GM12878 (cell line): ENCODE measurements at regions not wholly inside any gene's neighbourhood (a gene's known extent, or its start where the extent isn't known, plus 50 kb on each side); places are given as distances from the start of the nearest gene placed in this dataset.

ENCODE experiments used
- BCL11A ChIP-seq: IDR thresholded peaks from 2 replicates; pipeline ENCODE4 v1.6.1; 2011; ENCODE audit warnings: low read depth, low read length
- CBX3 ChIP-seq: fragments of 200-600 bp; sonication (generic); IDR thresholded peaks from 2 replicates; pipeline ENCODE4 v1.6.1; 2016; ENCODE audit warnings: low read depth, borderline replicate concordance
- CHD1 ChIP-seq: IDR thresholded peaks from 2 replicates; pipeline ENCODE4 v1.6.1; 2012; ENCODE audit warnings: low read depth, low read length, improper control_type of control experiment
- E2F4 ChIP-seq: IDR thresholded peaks from 2 replicates; pipeline ENCODE4 v1.6.1; 2012; ENCODE audit warnings: low read depth, low read length, improper control_type of control experiment
- EED ChIP-seq: sonication (generic); IDR thresholded peaks from 2 replicates; pipeline ENCODE4 v1.6.1; 2016; ENCODE audit warnings: antibody characterized with exemption, low read depth
- EP300 ChIP-seq, 2 experiments: fragments of 150-350 bp in 1 of 2; IDR thresholded peaks; 2 replicates each; pipeline ENCODE4 v1.6.1; 2011 to 2012; ENCODE audit warnings: low read depth in 2 of 2, low read length in 2 of 2, borderline replicate concordance in 1 of 2, improper control_type of control experiment in 1 of 2, inconsistent platforms in 1 of 2; ENCODE audit not compliant: control insufficient read depth in 1 of 2
- HDAC6 ChIP-seq: fragments of 200-600 bp; sonication (generic); IDR thresholded peaks from one replicate; pipeline ENCODE4 v1.8.0; 2017; ENCODE audit warnings: antibody characterized with exemption; ENCODE audit not compliant: unreplicated experiment
- KDM1A ChIP-seq: fragments of 200-600 bp; sonication (generic); IDR thresholded peaks from 2 replicates; pipeline ENCODE4 v1.6.1; 2016; ENCODE audit warnings: borderline replicate concordance
- NBN ChIP-seq: fragments of 450-650 bp; IDR thresholded peaks from 2 replicates; pipeline ENCODE4 v1.6.1; 2016
- NFIC ChIP-seq: IDR thresholded peaks from 2 replicates; pipeline ENCODE4 v1.6.1; 2012; ENCODE audit warnings: low read depth, mild to moderate bottlenecking, inconsistent platforms, low read length, moderate library complexity
- NFYA ChIP-seq: IDR thresholded peaks from 2 replicates; pipeline ENCODE4 v1.6.1; 2011; ENCODE audit warnings: low read depth, mild to moderate bottlenecking, low read length, improper control_type of control experiment, borderline replicate concordance
- NFYB ChIP-seq: IDR thresholded peaks from 2 replicates; pipeline ENCODE4 v1.6.1; 2011; ENCODE audit warnings: low read depth, mild to moderate bottlenecking, low read length, improper control_type of control experiment, moderate library complexity; ENCODE audit not compliant: insufficient read depth
- NRF1 ChIP-seq: conservative IDR thresholded peaks from 2 replicates; pipeline ENCODE4 v1.6.1; 2011; ENCODE audit warnings: mild to moderate bottlenecking, low read depth, low read length, improper control_type of control experiment
- PAX5 ChIP-seq: IDR thresholded peaks from 2 replicates; pipeline ENCODE4 v1.6.1; 2011; ENCODE audit warnings: low read depth, low read length, borderline replicate concordance
- PAX8 ChIP-seq: fragments of 450-650 bp; IDR thresholded peaks from 2 replicates; pipeline ENCODE4 v1.6.1; 2017; ENCODE audit warnings: mild to moderate bottlenecking, moderate library complexity
- POU2F2 ChIP-seq: IDR thresholded peaks from 3 replicates; pipeline ENCODE4 v1.6.1; 2011; ENCODE audit warnings: low read depth, mild to moderate bottlenecking, low read length, borderline replicate concordance
- RAD21 ChIP-seq: IDR thresholded peaks from 2 replicates; pipeline ENCODE4 v1.6.1; 2011; ENCODE audit warnings: mild to moderate bottlenecking, low read depth, low read length, moderate library complexity; ENCODE audit not compliant: insufficient read depth
- RELA ChIP-seq: fragments of 450-650 bp; IDR thresholded peaks from 2 replicates; pipeline ENCODE4 v1.8.0; 2014; ENCODE audit warnings: borderline replicate concordance; ENCODE audit not compliant: partially characterized antibody
- RUNX3 ChIP-seq: IDR thresholded peaks from 2 replicates; pipeline ENCODE4 v1.6.1; 2012; ENCODE audit warnings: low read length, inconsistent platforms
- SKIL ChIP-seq: fragments of 450-650 bp; IDR thresholded peaks from 2 replicates; pipeline ENCODE4 v1.6.1; 2017; ENCODE audit warnings: mild to moderate bottlenecking, low read depth, inconsistent platforms; ENCODE audit not compliant: poor library complexity, severe bottlenecking
- SMAD1 ChIP-seq: fragments of 450-650 bp; IDR thresholded peaks from 2 replicates; pipeline ENCODE4 v1.6.1; 2018; ENCODE audit warnings: mild to moderate bottlenecking, low read depth; ENCODE audit not compliant: partially characterized antibody
- SMAD5 ChIP-seq: IDR thresholded peaks from 2 replicates; pipeline ENCODE4 v1.6.1; 2016; ENCODE audit warnings: antibody characterized with exemption, low read depth
- SMARCA5 ChIP-seq: fragments of 450-650 bp; IDR thresholded peaks from 2 replicates; pipeline ENCODE4 v1.6.1; 2017; ENCODE audit warnings: mild to moderate bottlenecking
- SP1 ChIP-seq: IDR thresholded peaks from one replicate; pipeline ENCODE4 v1.6.1; 2011; ENCODE audit warnings: low read depth, low read length
- TCF3 ChIP-seq: IDR thresholded peaks from 2 replicates; pipeline ENCODE4 v1.6.1; 2012; ENCODE audit warnings: low read depth, mild to moderate bottlenecking, low read length, borderline replicate concordance; ENCODE audit not compliant: insufficient read depth
- USF1 ChIP-seq: IDR thresholded peaks from 2 replicates; pipeline ENCODE4 v1.6.1; 2011; ENCODE audit warnings: borderline replicate concordance, low read depth, mild to moderate bottlenecking, moderate library complexity, mixed read lengths, low read length; ENCODE audit not compliant: insufficient read depth; ENCODE audit errors: extremely low read length
- WRNIP1 ChIP-seq: IDR thresholded peaks from 2 replicates; pipeline ENCODE4 v1.6.1; 2011; ENCODE audit warnings: low read depth, low read length, improper control_type of control experiment, borderline replicate concordance
- ZNF622 ChIP-seq: fragments of 450-650 bp; IDR thresholded peaks from 2 replicates; pipeline ENCODE4 v1.6.1; 2017; ENCODE audit warnings: mild to moderate bottlenecking, inconsistent platforms
- TF ChIP-seq, protein P1 (sequence below): fragments of 450-650 bp; IDR thresholded peaks from 2 replicates; pipeline ENCODE4 v1.6.1; 2017; ENCODE audit warnings: low read depth, mild to moderate bottlenecking, moderate library complexity

- peak; percentile 83 for TF ChIP-seq RUNX3
- no peak for TF ChIP-seq SMAD1
- no peak for TF ChIP-seq CHD1
- TF ChIP-seq SMARCA5, result no peak
- 0 out of 2 replicates have a peak, but pooled peaks have one; percentile 5 for TF ChIP-seq RAD21
- peak; percentile 77; the same call in 1 of the 2 replicates for TF ChIP-seq BCL11A
- peak; percentile 70 for TF ChIP-seq SKIL
- TF ChIP-seq RELA, result no peak
- TF ChIP-seq, protein P1, sequence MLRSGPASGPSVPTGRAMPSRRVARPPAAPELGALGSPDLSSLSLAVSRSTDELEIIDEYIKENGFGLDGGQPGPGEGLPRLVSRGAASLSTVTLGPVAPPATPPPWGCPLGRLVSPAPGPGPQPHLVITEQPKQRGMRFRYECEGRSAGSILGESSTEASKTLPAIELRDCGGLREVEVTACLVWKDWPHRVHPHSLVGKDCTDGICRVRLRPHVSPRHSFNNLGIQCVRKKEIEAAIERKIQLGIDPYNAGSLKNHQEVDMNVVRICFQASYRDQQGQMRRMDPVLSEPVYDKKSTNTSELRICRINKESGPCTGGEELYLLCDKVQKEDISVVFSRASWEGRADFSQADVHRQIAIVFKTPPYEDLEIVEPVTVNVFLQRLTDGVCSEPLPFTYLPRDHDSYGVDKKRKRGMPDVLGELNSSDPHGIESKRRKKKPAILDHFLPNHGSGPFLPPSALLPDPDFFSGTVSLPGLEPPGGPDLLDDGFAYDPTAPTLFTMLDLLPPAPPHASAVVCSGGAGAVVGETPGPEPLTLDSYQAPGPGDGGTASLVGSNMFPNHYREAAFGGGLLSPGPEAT, result no peak
- no peak for TF ChIP-seq SP1
- no peak for TF ChIP-seq NFYB
- no peak for TF ChIP-seq ZNF622
- no peak for TF ChIP-seq POU2F2
- no peak for TF ChIP-seq E2F4
- TF ChIP-seq USF1, result no peak
- TF ChIP-seq TCF3, result no peak
- peak; percentile 25; the same call in 1 of the 2 replicates for TF ChIP-seq PAX5
- TF ChIP-seq NRF1, result no peak
- no peak for TF ChIP-seq WRNIP1
- TF ChIP-seq KDM1A, result no peak
- TF ChIP-seq CBX3, result no peak
- TF ChIP-seq NBN, result no peak
- TF ChIP-seq PAX8, result no peak
- TF ChIP-seq SMAD5, result no peak
- TF ChIP-seq EP300 (IDR thresholded peaks at IDR 0.05; ENCODE audit: borderline replicate concordance in 1 of 2, control insufficient read depth in 1 of 2, low read depth in 2 of 2, low read length in 2 of 2), result 0 out of 4 replicates have a peak, but pooled peaks of 1 of the 2 experiments have one; percentile 21
- TF ChIP-seq EED, result peak; percentile 37; the same call in 1 of the 2 replicates
- TF ChIP-seq HDAC6, result no peak
- no peak for TF ChIP-seq NFIC
- no peak for TF ChIP-seq NFYA
Observed at GRCh38 chr9:105127863-105128220, 116.6 kb upstream of the SLC44A1 start (continued).
